NAMALWA (cell line): ENCODE measurements at regions not wholly inside any gene's neighbourhood (a gene's known extent, or its start where the extent isn't known, plus 50 kb on each side); places are given as distances from the start of the nearest gene placed in this dataset.
"Not testable (repeated sequence)": the region's sequence is repeated elsewhere in the genome, so short reads cannot be mapped to it uniquely, and the experiment has no call there.

Experiments
- DNase-seq: peaks from one replicate; pipeline ENCODE4 v3.0.0-alpha.2; 2015; ENCODE audit warnings: low spot score

DNA sequence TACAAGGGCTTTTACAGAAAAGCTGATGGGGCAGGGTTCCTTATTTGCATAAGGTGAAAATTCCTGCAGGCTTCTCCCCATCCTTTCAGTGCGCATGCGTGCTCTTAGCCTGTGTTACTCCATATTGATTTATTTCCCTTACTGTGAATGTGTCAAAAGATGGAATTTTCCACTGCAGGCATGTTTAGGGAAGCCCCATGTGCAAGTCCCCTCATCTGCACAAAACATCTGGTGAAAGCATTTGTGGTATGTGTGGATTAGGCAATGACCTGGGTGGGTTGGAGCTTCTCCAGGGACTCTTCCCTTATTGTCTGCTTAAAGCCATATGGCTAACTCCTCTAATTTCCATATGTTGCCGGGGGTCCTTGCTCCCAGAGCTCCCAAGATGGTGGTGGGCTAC lies 912.7 kb upstream of the LRFN5 start:
- no peak for DNase-seq

DNA sequence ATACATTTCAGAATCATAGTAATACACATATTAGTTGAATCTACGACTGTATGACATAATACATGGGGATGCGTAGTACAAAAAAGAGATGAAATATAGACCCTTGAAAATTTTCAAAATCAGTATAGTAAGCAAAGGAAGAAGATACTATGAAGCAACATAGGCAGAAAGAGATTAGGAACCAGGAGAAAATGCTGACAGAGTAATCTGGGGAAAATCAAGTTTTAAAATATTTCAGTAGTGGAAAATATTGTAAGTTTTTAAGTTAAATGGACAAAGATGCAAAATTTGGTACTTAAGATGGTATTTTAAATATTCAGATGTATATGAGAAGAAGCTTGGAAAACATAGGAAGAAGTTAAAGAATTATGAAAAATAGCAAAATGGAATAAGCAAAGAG lies 915.6 kb upstream of the LRFN5 start:
- no peak for DNase-seq

DNA sequence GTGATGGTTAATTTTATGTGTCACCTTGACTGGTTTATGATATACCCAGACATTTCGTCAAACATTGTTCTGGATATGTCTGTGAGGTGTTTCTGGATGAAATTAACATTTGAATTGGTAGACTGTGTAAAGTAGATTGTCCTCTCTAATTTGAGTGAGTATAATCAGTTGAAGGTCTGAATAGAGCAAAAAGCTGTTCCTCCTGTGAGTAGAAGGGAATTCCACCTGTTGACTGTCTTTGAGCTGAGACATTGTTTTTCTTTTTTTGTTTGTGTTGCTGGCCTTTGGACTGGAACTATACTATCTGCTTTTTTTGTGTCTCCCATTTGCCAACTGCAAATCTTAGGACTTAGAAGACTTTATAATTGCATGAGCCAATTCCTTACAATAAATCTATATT lies 920.9 kb upstream of the LRFN5 start:
- no peak for DNase-seq

DNA sequence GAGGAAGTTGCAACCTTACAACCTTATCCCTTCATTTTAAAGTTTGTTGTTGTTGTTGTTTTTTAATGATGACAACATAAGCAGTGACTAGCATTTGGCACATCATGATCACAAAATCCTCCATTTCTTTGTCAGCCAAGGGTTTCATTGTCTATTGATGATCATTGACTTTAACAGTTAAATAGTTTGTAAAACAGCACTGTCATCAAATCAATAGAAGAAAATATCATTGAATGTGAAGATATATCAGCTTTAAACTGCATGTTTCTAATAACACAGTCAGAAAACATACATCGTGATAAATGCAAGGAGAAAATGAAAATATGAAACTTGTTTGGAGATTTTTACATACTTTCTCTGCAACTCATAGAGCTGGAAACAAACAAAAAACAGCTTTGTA lies 922.3 kb upstream of the LRFN5 start:
- no peak for DNase-seq

DNA sequence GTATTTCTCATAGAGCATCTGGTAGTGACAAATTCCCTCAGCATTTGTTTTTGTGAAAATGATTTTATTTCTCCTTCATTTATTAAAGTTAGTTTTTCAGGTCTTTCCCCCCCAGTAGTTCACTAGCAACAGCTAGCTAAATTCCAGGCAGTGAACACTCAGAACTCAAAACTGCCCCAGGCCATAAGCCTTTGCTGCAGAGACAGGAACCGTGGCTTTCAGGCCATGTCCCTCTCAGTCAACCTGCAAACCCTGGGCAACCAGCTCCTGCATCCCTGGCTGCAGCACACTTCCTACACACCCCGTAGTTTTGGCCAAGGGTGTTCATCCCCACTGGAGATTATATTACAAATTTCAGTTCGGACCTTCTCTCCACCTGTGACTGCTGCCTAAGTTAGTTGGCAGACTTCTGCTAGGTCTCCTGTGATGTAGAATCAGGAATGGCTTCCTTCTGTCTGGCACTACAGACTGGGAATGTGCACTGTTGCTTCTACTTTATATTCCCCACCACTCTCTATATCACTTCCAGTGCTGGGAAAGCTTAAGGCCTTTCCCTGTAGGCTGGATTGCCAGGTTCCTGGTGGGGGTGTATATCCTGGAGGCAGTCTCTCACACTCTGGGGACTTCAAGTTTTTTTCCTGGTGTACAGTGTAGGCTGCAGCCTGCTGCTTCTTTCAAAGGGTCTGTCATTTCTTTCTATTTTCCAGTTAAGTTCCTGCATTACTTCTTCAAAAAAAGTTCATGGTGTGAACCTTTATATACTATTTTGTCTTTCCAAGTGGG lies 924.4 kb upstream of the LRFN5 start:
- no peak for DNase-seq

DNA sequence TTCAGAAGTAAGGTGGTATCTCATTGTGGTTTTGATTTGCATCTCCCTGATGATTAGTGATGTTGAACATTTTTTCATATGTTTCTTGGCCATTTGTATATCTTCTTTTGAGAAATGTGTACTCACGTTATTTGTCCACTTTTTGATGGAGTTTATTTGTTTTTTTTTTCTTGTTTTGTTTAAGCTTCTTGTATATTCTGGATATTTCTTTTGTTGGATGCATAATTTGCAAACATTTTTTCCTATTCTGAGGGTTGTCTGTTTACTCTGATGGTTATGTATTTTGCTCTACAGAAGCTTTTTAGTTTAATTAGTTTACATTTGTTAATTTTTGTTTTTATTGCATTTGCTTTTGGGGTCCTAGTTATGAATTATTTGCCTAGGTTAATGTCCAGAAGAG lies 927.4 kb upstream of the LRFN5 start:
- no peak for DNase-seq

DNA sequence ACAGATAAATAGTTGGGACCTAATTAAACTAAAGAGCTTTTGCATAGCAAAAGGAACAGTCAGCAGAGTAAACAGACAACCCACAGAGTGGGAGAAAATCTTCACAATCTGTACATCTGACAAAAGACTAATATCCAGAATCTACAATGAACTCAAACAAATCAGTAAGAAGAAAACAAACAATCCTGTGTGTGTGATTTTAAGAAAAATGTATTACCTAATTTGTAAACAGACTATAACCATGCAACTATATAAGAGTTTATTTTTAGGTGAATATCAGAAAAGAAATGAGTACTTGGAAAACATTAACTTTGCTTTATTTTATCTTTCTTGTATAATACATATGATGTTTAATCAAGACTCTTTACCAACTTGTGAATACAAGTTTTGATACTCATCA lies 929.5 kb upstream of the LRFN5 start:
- not testable (repeated sequence) for DNase-seq

DNA sequence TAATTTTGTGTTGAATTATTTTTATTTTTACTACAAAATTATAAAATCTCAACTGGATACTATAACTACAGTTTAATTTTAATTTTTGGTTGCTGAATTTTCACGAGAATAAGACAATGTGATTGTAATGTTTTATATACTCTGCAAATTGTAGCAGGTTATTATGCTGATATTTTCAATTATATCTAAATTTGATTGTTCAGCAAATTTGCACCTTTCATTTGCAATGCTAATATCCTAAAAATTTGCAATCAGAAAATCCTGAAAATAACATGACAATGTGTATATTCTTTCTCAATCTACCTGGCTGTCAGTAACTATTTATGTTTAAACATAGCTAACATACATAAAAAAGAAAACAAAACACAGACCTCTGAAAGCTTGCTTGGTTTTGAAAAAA lies 932.2 kb upstream of the LRFN5 start:
- DNase-seq = no peak

DNA sequence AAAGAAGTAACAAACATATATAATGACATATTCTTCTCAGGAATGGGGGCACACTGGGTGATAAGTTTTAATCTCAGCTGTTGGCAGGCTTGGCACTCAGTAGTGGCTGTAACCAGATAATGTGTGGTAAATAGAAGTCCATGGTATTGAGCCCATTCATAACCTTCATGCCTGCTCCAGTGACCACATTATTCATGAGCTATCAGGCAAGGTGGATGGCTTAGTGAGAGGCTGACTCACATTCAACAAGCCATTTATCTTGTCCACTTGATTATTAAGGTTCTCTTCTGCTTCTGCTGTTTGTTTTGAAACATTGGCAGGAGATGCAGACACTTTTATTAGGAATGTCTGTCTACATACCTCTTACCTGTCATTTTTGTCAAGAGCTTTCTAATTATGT lies 950.4 kb upstream of the LRFN5 start:
- no peak for DNase-seq

DNA sequence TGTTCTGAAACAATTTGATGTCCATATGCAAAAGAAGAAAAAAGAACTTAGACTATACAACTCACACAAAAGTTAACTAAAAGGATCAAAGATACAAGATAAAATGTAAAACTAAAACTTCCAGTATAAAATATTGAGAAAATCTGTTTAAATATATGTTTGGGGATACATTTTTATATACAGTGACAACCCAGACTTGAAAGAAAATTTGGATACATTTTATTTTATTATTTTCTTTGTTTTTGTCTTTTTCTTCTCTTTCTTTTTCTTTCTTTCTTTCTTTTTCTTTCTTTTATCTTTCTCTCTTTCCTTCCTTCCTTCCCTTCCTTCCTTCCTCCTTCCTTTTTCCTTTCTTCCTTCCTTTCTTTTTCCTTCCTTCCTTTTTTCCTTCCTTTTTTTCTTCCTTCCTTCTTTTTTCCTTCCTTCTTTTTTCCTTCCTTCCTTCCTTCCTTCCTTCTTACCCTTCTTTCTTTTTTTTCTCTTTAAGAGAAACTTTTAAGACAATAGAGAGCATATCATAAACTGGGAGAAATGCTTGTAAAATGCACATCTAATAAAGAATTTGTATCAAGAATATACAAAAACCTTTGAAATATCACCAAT lies 954.5 kb upstream of the LRFN5 start:
- no peak for DNase-seq

DNA sequence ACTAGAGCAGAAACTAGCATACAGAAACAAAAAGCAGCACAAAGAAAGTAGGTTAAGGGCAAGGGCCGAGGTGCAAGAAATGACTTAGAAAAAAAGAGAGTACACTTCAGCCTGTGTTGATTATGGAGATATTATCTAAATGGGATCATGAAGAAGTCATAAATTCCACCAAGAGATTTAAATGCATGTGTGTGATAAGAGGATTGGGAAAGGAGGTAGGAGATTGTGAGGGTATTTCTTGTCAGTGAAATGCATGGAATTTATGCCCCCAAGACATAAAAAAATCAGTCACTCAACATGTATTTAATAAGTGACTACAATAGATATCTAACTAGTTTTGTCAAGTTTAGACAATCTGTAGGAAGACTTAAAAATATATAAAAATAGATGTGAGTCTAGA lies 976.2 kb upstream of the LRFN5 start:
- DNase-seq = no peak

DNA sequence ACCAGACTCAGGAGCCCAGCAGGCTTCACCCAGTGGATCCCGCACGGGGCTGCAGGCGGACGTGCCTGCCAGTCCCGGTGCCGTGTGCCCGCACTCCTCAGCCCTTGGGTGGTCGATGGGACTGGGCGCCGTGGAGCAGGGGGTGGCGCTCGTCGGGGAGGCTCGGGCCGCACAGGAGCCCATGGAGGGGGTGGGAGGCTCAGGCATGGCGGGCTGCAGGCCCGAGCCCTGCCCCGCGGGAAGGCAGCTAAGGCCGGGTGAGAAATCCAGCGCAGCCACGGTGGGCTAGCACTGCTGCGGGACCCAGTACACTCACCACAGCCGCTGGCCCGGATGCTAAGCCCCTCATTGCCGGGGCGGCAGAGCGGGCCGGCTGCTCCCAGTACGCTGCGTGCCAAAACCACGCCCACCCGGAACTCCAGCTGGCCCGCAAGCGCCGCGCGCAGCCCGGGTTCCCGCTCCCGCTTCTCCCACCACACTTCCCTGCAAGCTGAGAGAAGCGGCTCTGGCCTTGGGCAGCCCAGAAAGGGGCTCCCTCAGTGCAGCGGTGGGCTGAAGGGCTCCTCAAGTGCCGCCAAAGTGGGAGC lies 977.0 kb upstream of the LRFN5 start:
- DNase-seq = not testable (repeated sequence)

DNA sequence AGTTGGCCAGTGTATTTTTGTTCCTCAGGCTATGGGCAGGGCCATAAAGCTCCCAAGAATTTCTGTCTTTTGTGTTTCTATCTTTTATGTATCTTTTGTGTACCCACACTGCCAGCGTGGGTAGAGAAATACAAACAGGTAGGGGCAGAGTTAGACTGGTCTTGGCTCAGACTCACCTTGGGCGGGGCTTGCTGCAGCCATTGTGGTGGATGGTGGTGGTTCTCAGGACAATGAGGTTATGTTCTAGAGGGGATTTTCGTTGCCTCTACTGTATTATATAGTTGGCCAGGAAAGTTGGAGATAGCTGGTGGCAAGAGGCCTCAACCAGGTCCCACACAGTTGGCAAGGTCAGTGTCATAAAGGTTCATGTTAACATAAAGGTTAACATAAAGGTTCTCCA lies 977.5 kb upstream of the LRFN5 start:
- no peak for DNase-seq

DNA sequence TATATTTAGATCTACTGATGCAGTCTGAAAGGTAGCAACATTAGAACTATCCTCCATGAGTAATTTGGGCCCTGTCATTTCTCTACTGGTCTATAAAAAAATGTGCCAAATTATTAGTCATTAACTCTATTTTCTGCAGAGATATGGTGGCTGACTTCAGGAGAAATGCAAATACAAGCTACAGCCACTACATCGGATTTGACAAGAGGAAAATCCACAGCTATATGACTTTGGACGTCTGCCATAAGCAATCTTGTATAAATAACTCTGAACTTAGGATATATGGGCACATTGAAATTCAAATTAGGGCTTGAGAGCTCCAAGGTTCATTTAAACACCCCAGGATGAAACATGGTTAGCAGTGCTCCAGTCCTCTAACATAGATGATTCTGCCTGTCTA lies 983.0 kb upstream of the LRFN5 start:
- no peak for DNase-seq

DNA sequence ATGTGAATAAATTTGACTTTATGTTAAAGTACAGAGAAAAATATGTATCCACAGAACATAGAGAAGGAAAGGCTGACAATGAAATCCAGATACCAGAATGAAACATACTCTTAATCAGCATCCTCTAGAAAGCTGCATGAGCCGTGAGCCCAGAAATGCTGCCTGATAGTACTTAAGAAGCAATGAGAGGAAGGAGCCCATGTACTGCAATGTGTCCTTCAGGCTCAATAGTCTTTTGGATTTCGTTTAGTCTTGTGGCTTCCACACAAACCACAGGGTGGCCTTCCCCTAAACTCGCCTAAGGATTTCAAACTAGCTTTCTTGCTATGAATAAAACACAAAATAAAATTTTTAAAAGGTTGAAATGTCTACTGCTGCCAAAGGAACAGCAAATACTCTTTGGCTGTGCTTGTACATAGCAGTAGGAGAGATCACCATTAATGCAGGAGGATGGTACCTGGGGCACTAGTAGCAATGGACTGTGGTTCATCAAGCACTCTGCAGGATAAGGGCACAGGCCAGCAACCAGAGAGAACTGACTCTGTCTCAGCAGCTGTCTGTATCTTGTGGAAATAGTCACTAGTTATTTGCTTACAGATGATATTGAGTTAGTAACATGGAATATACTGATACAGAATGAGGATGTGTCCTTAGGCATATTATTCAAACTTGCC lies 988.3 kb upstream of the LRFN5 start:
- DNase-seq = no peak

DNA sequence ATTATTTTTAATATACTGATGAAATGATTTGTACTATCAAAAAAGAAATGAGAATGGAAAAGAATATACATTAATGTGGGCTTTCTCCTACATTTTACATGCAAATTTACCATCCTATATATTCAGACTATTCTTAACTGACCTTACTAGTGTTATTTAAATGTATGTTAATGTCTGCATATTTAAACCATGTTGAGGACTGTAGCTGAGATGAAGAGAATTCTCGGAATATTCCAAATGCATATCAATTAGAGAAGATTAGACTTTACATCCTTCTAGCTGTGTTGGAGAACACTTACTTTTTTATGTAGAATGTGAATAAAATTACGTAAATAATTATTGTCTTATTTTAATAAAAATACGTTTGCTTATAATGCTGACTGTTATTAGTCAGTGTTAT lies 990.1 kb upstream of the LRFN5 start:
- DNase-seq = no peak

DNA sequence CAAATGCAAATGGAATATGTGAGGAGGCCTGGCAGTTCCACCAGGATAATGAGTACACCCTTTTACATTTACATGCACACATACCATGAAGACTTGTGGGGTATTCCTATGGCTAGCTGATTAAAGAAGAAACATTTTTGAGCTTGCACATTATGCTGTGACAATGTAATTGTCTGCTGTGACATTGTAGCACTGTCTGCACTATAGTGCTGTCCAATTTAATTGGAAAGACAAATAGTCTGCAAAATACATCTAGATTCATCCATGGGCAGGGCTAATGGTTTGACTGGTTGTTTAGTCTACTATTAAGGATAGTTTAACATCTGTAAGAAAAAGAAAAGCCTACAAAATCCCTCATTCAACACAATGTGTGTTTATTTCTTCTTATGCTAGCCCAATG lies 1005.6 kb upstream of the LRFN5 start:
- no peak for DNase-seq

DNA sequence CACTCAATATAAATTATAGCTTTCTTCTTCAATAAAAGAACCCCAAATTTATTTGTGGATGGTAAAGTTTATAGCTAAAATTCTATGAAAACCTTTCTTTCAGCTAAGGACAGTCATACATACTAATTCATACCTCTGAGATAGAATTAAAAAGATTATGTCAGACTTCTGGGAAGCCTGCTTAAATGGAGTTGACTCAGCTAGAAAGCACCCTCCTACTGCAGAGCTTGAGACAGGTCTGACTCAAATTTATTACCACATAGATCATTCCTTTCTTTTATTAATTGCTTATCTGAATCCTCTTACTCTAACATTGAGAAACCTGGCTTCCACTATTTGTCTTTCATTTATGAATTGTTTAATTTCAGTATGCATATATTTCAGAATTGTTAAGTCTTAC lies 1007.0 kb upstream of the LRFN5 start:
- no peak for DNase-seq

DNA sequence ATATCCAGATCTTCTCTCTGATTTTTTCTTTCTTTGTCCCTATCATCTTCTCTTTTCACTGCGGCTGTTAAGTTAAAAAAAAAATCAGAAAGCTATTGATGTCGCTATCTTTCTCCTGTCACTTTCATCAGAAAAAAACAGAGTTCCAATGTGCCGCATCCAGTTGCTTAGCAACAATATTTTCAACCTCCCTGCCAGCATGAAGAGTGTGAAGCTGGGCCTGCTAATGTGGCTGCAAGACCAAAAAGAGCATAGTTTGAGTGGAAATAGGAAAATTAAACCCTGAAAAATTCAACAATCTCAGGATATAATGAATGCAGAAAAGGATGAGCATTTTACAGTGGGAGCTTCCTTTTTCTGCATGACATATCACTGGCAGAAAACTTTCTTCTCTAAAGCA lies 1025.4 kb upstream of the LRFN5 start:
- DNase-seq = no peak

DNA sequence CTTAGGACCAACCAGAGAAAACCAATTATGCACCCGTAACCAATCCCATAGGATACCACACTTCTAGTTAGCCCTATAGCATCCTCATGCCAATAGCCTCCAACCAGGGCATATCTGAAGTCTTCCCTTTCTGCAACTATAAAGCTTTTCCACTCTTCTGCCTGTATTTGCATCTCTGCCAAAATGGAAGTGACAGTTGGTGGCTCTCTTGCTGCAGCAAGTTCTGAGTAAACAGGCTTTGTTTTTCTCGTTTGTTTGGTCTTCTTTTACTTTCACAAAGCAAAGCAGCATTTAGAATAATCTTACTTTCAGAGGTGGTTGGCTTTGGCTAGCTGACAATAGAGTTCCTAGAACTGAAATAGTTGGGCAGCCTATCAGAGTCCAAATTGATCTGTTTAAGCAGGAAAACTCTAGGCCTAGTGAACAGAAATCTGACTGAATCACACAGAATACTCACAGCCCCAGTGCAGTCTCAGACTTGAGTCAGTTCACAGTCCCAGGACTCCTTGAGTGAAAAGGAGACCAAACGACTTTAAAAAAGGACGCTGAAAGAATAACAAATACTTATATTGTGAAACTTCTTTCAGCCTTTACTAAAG lies 1029.7 kb upstream of the LRFN5 start:
- no peak for DNase-seq

DNA sequence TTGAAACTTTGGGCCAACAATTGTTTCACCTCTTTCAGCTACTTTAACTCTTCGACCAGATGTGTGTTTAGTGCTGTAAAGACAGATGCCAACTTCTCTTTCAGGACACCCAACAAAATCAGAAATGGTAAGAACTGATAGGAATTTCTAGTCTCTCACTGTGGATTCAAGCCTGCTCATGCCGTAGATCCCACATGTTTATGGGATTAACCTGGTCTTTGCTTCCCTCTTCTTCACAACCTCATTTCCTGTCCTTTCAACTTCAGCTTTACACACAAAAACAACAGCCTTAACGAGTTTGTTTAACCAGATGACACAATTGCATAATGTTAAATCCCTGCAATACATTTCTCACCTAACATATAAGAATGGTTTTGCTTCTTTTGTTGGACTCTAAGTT lies 1031.9 kb upstream of the LRFN5 start:
- DNase-seq = no peak

DNA sequence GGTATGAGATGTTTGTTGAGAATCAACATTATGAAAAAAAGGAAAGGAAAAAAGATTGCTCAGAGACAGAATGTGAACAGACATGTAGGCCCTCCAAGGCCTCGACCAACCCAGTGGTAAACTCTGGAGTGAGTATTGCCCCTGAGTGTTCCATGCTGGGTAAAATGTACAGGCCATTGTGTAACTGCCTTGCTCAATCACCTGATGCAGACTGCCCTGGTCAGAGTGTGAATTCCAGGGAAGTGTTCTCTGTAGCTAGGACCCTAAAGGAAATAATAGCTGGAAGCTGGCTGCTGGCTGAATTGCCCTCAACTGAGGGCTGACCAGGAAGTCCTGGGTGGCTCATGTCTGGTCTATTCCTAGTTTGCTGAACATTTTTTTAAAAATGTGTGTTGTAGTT lies 1081.4 kb upstream of the LRFN5 start:
- no peak for DNase-seq

DNA sequence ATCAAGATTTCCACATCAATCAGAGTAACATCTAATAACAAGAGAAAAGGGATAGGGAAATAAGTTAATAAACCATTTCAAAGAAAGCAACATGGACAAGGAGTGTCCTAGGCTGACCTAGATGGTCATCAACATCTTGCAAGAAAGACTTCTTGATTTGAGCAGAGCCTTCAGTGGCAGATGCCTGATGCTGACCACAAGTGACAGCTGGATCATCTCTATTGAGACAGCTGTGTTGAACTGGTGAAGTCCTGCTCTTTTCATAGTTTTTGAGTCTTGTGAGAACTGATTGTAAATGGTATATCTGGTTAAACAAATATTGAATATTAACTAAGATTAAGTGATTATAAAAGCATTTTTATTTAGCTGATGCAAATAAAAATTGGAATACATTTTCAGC lies 1083.6 kb upstream of the LRFN5 start:
- DNase-seq = no peak
